ENCODE measurements at regions not wholly inside any gene's neighbourhood (a gene's known extent, or its start where the extent isn't known, plus 50 kb on each side); places are given as distances from the start of the nearest gene placed in this dataset.
"Not testable (repeated sequence)": the region's sequence is repeated elsewhere in the genome, so short reads cannot be mapped to it uniquely, and the experiment has no call there.

DNA sequence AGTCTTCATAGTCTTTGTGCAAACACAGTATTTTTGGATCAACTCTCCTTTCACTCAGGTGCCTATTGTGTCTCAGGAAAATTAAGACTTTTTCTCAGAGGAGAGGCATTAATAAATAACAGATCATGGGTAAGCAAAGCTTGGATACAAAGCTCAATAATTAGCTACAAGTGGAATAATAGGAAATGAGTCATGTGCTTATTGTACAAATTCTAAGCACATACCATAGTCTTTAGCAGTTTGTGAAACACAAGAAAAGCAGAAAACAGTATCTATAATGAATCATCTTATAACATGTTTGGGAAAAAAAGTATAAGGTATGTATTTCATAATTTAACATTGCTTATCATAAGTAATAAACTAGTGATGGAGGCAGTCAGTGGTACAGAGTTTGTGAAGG is 477.0 kb downstream of the CDH10 start:
- TF ChIP-seq, protein P1, sequence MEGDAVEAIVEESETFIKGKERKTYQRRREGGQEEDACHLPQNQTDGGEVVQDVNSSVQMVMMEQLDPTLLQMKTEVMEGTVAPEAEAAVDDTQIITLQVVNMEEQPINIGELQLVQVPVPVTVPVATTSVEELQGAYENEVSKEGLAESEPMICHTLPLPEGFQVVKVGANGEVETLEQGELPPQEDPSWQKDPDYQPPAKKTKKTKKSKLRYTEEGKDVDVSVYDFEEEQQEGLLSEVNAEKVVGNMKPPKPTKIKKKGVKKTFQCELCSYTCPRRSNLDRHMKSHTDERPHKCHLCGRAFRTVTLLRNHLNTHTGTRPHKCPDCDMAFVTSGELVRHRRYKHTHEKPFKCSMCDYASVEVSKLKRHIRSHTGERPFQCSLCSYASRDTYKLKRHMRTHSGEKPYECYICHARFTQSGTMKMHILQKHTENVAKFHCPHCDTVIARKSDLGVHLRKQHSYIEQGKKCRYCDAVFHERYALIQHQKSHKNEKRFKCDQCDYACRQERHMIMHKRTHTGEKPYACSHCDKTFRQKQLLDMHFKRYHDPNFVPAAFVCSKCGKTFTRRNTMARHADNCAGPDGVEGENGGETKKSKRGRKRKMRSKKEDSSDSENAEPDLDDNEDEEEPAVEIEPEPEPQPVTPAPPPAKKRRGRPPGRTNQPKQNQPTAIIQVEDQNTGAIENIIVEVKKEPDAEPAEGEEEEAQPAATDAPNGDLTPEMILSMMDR (IDR thresholded peaks at IDR 0.05): no peak
- TF ChIP-seq EP300 (IDR thresholded peaks at IDR 0.05): no peak
- no peaks in the 10 kb centered on the region for H3K27me3 ChIP-seq
- DNase-seq: no peak
- no peaks in the 10 kb centered on the region for H3K36me3 ChIP-seq
- H3K27ac ChIP-seq: no peak overlapping the region
- H3K9me3 ChIP-seq: peaks cover 0 to 17% (median 0%) of the 10 kb centered on the region in 4 donors
- no peaks in the 10 kb centered on the region for H3K4me1 ChIP-seq
- intact Hi-C loops (cut with DNase I; ENCODE audit: low total_unique reads): no loop called here
- H3K4me3 ChIP-seq: no peak overlapping the region

DNA sequence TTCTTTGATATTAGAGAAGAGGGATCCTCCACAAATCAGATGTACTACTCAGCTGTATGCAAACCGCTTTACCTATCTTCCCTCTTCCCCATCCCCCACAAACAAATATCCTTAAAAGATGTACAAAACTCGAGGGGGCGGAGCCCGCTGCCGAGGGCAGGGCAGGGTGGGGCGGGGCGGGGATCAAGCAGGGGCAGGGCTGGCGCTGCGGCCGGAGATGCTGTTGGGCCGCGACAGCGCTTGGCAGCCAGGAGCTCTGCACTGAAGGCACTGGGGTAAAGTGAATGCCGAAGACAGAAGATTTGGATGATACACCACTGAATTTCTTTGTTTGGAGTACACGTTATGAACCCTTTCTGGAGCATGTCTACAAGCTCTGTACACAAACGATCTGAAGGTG is 474.8 kb downstream of the CDH10 start:
- TF ChIP-seq POLR2AphosphoS5 (IDR thresholded peaks at IDR 0.05) (no peak), EP300 (IDR thresholded peaks at IDR 0.05) (no peak), POLR2A (IDR thresholded peaks at IDR 0.05) (no peak)
- TF ChIP-seq, protein P1 (IDR thresholded peaks at IDR 0.05): no peak
- no peaks in the 10 kb centered on the region for H3K4me1 ChIP-seq
- 86 to 92% (median 89%) methylated on average over 16 of the region's 16 CpGs for WGBS, 5 donors
- no peak overlapping the region for H3K27ac ChIP-seq
- no peak overlapping the region for H3K4me3 ChIP-seq
- H3K36me3 ChIP-seq: no peaks in the 10 kb centered on the region
- H3K27me3 ChIP-seq: no peaks in the 10 kb centered on the region
- DNase-seq: no peak
- H3K9me3 ChIP-seq: peaks cover 0 to 17% (median 0%) of the 10 kb centered on the region in 4 donors
- intact Hi-C loops (cut with DNase I; ENCODE audit: low total_unique reads): no loop called here

DNA sequence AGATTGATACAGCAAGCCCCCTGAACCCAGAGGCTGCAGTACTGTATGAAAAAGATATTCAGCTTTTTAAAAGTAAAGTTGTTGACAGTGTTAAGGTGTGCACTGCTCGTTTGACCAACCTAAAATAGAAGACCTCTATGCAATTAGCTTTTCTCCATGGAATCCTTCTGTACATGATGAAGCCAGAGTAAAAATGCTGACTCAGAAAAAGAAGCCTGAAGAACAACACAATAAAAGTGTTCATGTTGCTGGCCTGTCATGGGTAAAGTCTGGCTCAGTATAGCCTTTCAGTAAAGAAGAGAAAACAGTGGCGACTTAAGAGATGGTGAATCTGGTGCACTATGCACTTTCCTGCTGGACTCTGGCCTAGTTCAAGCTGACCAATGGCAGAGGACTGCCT is 473.8 kb downstream of the CDH10 start:
- DNase-seq; H3K27ac ChIP-seq; H3K4me1 ChIP-seq; H3K36me3 ChIP-seq; intact Hi-C loops (cut with DNase I; ENCODE audit: low total_unique reads); H3K4me3 ChIP-seq; H3K27me3 ChIP-seq: not testable (repeated sequence)
- peaks cover 0 to 17% (median 0%) of the 10 kb centered on the region in 4 donors for H3K9me3 ChIP-seq
- 60 to 75% (median 73%) methylated on average over 2 of the region's 2 CpGs for WGBS, 5 donors

DNA sequence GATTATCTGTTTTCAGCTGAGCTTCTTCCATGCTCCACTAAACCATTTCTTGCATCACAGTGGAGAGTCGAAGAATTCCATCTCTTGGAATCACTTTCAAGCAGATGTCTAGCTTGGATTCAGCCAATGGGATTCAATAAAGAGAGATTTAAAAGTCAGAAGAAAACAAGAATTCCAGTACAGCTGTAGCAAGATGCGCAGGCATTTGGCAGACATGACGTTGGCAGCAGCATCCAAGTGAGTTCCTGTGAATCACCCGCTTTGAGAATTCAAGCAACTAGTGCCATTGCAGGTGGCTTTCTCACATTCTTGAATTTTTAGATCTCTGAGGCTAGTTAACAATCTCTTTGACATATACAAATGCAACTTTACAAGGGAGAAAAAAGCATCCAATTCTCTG is 467.0 kb downstream of the CDH10 start:
- intact Hi-C loops (cut with DNase I; ENCODE audit: low total_unique reads): no loop called here
- Histone ChIP-seq H3K4me1 (no peaks in the 10 kb centered on the region), H3K27ac (no peak overlapping the region), H3K9me3 (peaks cover 0 to 5% (median 0%) of the 10 kb centered on the region in 4 donors), H3K36me3 (no peaks in the 10 kb centered on the region), H3K4me3 (no peak overlapping the region), H3K27me3 (no peaks in the 10 kb centered on the region)
- WGBS, 5 donors: 79 to 87% (median 85%) methylated on average over 4 of the region's 4 CpGs
- TF ChIP-seq POLR2AphosphoS5 (IDR thresholded peaks at IDR 0.05) (no peak), EP300 (IDR thresholded peaks at IDR 0.05) (no peak), POLR2A (IDR thresholded peaks at IDR 0.05) (no peak)
- TF ChIP-seq, protein P1 (IDR thresholded peaks at IDR 0.05): no peak
- DNase-seq: no peak

DNA sequence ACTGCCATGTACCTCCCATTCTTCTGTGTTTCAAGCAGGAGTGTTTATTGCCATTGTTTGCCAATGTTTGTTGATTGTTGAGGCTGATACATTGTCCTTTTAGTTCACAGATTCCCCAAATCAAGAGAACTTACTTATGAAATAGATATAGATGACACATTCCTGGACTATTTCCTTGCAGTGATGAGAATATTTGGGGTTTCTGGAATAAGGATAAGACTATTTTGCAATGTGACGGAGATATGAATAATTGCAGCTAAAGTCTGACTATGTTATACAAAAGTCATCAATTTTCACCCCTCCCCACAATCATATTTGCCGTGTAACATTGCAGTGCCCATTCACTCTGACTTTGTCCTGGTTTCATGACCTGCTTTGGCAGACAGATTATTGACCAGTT is 460.8 kb downstream of the CDH10 start:
- TF ChIP-seq POLR2AphosphoS5 (IDR thresholded peaks at IDR 0.05): no peak
- no peak for TF ChIP-seq POLR2A (IDR thresholded peaks at IDR 0.05)
- TF ChIP-seq, protein P1 (IDR thresholded peaks at IDR 0.05): no peak
- TF ChIP-seq EP300 (IDR thresholded peaks at IDR 0.05): no peak
- intact Hi-C loops (cut with DNase I; ENCODE audit: low total_unique reads): no loop called here

More for the DNA sequence above, 460.8 kb downstream of the CDH10 start:
- H3K4me1 ChIP-seq: no peaks in the 10 kb centered on the region
- H3K9me3 ChIP-seq: peaks cover 0 to 10% (median 0%) of the 10 kb centered on the region in 4 donors
- no peaks in the 10 kb centered on the region for H3K27me3 ChIP-seq
- no peak for DNase-seq
- no peaks in the 10 kb centered on the region for H3K36me3 ChIP-seq
- H3K27ac ChIP-seq: no peak overlapping the region
- WGBS, 5 donors: 78 to 98% (median 90%) methylated on average over 2 of the region's 2 CpGs
- no peak overlapping the region for H3K4me3 ChIP-seq
